Endothelial cell (in vitro differentiated cells): ENCODE measurements at regions not wholly inside any gene's neighbourhood (a gene's known extent, or its start where the extent isn't known, plus 50 kb on each side); places are given as distances from the start of the nearest gene placed in this dataset.

ENCODE experiments used
- DNase-seq: peaks from one replicate; pipeline ENCODE4 v3.0.0; 2021; ENCODE audit warnings: low spot score
- H3K27ac Mint-ChIP-seq: one replicate; pipeline ENCODE4 v1.8.0; 2021; ENCODE audit warnings: mixed read lengths, inconsistent platforms; ENCODE audit not compliant: unreplicated experiment
- H3K27me3 Mint-ChIP-seq: one replicate; pipeline ENCODE4 v1.8.0; 2021; ENCODE audit warnings: mild to moderate bottlenecking, moderate library complexity, mixed read lengths, inconsistent platforms; ENCODE audit not compliant: unreplicated experiment
- H3K36me3 Mint-ChIP-seq: one replicate; pipeline ENCODE4 v1.8.0; 2021; ENCODE audit warnings: mild to moderate bottlenecking, low read depth, mixed read lengths, inconsistent platforms; ENCODE audit not compliant: unreplicated experiment
- H3K4me1 Mint-ChIP-seq: one replicate; pipeline ENCODE4 v1.8.0; 2021; ENCODE audit warnings: mild to moderate bottlenecking, mixed read lengths, inconsistent platforms; ENCODE audit not compliant: unreplicated experiment
- H3K4me3 Mint-ChIP-seq: one replicate; pipeline ENCODE4 v1.8.0; 2021; ENCODE audit warnings: mild to moderate bottlenecking, mixed read lengths, inconsistent platforms; ENCODE audit not compliant: unreplicated experiment
- H3K9me3 Mint-ChIP-seq: one replicate; pipeline ENCODE4 v1.8.0; 2021; ENCODE audit warnings: mixed read lengths, inconsistent platforms; ENCODE audit not compliant: unreplicated experiment
- TF ChIP-seq, protein P1 (sequence below): fragments of 200-600 bp; sonication (generic); IDR thresholded peaks from one replicate; pipeline ENCODE4 v1.5.0; 2021; ENCODE audit warnings: antibody characterized with exemption; ENCODE audit not compliant: unreplicated experiment

DNA sequence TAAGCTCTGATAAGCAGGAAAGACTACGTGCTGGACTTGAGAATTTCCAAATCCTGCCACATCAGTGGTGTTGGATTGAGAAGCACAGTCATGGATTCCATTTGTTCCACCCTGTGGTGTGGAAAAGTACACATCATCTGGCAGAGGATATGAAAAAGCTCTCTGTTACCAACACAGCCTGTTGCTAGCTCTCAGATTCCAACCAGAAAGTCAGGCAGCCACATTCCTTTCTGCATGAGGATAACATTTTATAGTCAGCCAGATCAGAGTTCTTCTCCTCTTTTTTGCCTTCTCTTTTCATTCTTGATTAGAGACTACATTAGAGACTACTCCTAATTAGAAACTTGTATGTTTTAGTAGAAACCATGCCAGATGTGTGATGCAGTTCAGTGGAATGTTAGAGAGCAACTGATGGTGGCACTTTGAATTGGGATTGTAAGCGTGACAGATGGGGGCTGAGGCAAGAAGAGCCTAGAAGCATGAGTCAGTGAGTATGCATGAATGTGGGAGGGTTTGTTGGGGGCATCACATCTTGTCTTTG, 61.2 kb upstream of the STXBP6 start:
- Mint-ChIP-seq H3K27ac (no peak overlapping the region), H3K36me3 (no peaks in the 10 kb centered on the region), H3K27me3 (no peaks in the 10 kb centered on the region), H3K9me3 (no peaks in the 10 kb centered on the region), H3K4me1 (no peaks in the 10 kb centered on the region), H3K4me3 (no peak overlapping the region)
- DNase-seq, result no peak
- TF ChIP-seq, protein P1, sequence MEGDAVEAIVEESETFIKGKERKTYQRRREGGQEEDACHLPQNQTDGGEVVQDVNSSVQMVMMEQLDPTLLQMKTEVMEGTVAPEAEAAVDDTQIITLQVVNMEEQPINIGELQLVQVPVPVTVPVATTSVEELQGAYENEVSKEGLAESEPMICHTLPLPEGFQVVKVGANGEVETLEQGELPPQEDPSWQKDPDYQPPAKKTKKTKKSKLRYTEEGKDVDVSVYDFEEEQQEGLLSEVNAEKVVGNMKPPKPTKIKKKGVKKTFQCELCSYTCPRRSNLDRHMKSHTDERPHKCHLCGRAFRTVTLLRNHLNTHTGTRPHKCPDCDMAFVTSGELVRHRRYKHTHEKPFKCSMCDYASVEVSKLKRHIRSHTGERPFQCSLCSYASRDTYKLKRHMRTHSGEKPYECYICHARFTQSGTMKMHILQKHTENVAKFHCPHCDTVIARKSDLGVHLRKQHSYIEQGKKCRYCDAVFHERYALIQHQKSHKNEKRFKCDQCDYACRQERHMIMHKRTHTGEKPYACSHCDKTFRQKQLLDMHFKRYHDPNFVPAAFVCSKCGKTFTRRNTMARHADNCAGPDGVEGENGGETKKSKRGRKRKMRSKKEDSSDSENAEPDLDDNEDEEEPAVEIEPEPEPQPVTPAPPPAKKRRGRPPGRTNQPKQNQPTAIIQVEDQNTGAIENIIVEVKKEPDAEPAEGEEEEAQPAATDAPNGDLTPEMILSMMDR, result no peak

- H3K9me3 Mint-ChIP-seq, result no peaks in the 10 kb centered on the region
- TF ChIP-seq, protein P1, result no peak
- no peak overlapping the region for H3K27ac Mint-ChIP-seq
- no peak overlapping the region for H3K4me3 Mint-ChIP-seq
- no peak for DNase-seq
- H3K36me3 Mint-ChIP-seq, result no peaks in the 10 kb centered on the region
- no peaks in the 10 kb centered on the region for H3K4me1 Mint-ChIP-seq
- H3K27me3 Mint-ChIP-seq, result no peaks in the 10 kb centered on the region
These were observed 60.2 kb upstream of the STXBP6 start for GRCh38 chr14:25110106-25110505.

- H3K36me3 Mint-ChIP-seq, result no peaks in the 10 kb centered on the region
- no peaks in the 10 kb centered on the region for H3K27me3 Mint-ChIP-seq
- H3K27ac Mint-ChIP-seq, result no peak overlapping the region
- TF ChIP-seq, protein P1, result no peak
- no peaks in the 10 kb centered on the region for H3K4me1 Mint-ChIP-seq
- DNase-seq, result no peak
- H3K9me3 Mint-ChIP-seq, result no peaks in the 10 kb centered on the region
- H3K4me3 Mint-ChIP-seq, result no peak overlapping the region
These were observed 59.0 kb upstream of the STXBP6 start for GRCh38 chr14:25108959-25109358.

- TF ChIP-seq, protein P1, result no peak
- Mint-ChIP-seq H3K27me3 (no peaks in the 10 kb centered on the region), H3K4me3 (no peak overlapping the region), H3K27ac (no peak overlapping the region), H3K36me3 (no peaks in the 10 kb centered on the region), H3K4me1 (no peaks in the 10 kb centered on the region), H3K9me3 (no peaks in the 10 kb centered on the region)
- DNase-seq, result no peak
These were observed 58.3 kb upstream of the STXBP6 start for GRCh38 chr14:25108291-25108690.

- TF ChIP-seq, protein P1, result no peak
- Mint-ChIP-seq H3K36me3 (no peaks in the 10 kb centered on the region), H3K27ac (no peak overlapping the region), H3K4me3 (no peak overlapping the region), H3K4me1 (no peaks in the 10 kb centered on the region), H3K9me3 (no peaks in the 10 kb centered on the region), H3K27me3 (no peaks in the 10 kb centered on the region)
- no peak for DNase-seq
These were observed 53.9 kb upstream of the STXBP6 start for GRCh38 chr14:25103820-25104219.
